K562 (cell line): ENCODE measurements at regions not wholly inside any gene's neighbourhood (a gene's known extent, or its start where the extent isn't known, plus 50 kb on each side); places are given as distances from the start of the nearest gene placed in this dataset.

ENCODE experiments used
- ATAC-seq: fragments of 200-7000 bp; cut with Tn5 transposase; 3 replicates; pipeline ENCODE4 v1.9.1; 2020; ENCODE audit warnings: moderate library complexity
- BruUV-seq: library from RNA; stranded (reverse); fragments of 400-500 nt; replicated peaks from 2 replicates; lab custom pipeline; 2021; lab: Mats Ljungman, UMichigan
- CTCF ChIA-PET: fragments of 300-600 bp; formaldehyde crosslinking; extraction: SDS; loops from one replicate; lab custom pipeline; 2021; ENCODE audit warnings: low intra/inter-chr PET ratio; lab: Yijun Ruan, JAX
- POLR2A ChIA-PET: fragments of 300-600, 350-650 bp; sonication (Branson Sonifier 250); formaldehyde crosslinking; extraction: SDS; loops from one replicate; lab custom pipeline; 2021; ENCODE audit warnings: antibody characterized with exemption, inconsistent platforms; lab: Yijun Ruan, JAX
- DNase-seq, 4 experiments: peaks; one replicate each; pipeline versions ENCODE4 v3.0.0 to v3.0.0-alpha.2; 2011 to 2018; ENCODE audit warnings: low spot score in 3 of 4, mixed read lengths in 3 of 4; ENCODE audit errors: extremely low read depth in 1 of 4
- FAIRE-seq: peaks from 2 replicates; lab custom pipeline; 2011; peaks lifted over from hg19 to GRCh38; lab: Jason Lieb, UNC
- H2AFZ ChIP-seq: 2 replicates; pipeline ENCODE4 v1.6.0; 2011; ENCODE audit warnings: low read depth, low read length, control low read depth, inconsistent platforms
- H3K27ac ChIP-seq: fragments of 200-600 bp; 3 replicates; pipeline ENCODE4 v1.8.0; 2011; ENCODE audit warnings: low read depth, mild to moderate bottlenecking, control low read depth, inconsistent platforms, low read length, moderate library complexity, mixed read lengths; ENCODE audit errors: extremely low read depth
- H3K27me3 ChIP-seq, 2 experiments: fragments of 300-600 bp in 1 of 2; 2 replicates in 1 of 2; 3 replicates in 1 of 2; pipeline versions ENCODE4 v1.6.0 to v1.8.0; 2011; ENCODE audit warnings: inconsistent platforms in 2 of 2, low read length in 2 of 2, mild to moderate bottlenecking in 1 of 2, mixed read lengths in 1 of 2, moderate library complexity in 1 of 2; ENCODE audit not compliant: control insufficient read depth in 2 of 2, insufficient read depth in 2 of 2
- H3K36me3 ChIP-seq: fragments of 300-600 bp; 3 replicates; pipeline ENCODE4 v1.8.0; 2011; ENCODE audit warnings: mild to moderate bottlenecking, low read length, inconsistent platforms; ENCODE audit not compliant: control insufficient read depth, insufficient read depth
- H3K4me1 ChIP-seq, 2 experiments: fragments of 200-600 bp in 1 of 2; replicated peaks in 1 of 2; 2 replicates in 1 of 2; 3 replicates in 1 of 2; pipeline versions ENCODE4 v1.5.1 to v1.8.0; 2011; ENCODE audit warnings: inconsistent platforms in 2 of 2, low read length in 2 of 2, mild to moderate bottlenecking in 1 of 2, mixed read lengths in 1 of 2, moderate library complexity in 1 of 2; ENCODE audit not compliant: control insufficient read depth in 2 of 2, insufficient read depth in 2 of 2
- H3K4me2 ChIP-seq: 2 replicates; pipeline ENCODE4 v1.6.1; 2011; ENCODE audit warnings: low read length, control low read depth, inconsistent platforms, mixed read lengths; ENCODE audit not compliant: insufficient read depth
- H3K4me3 ChIP-seq: fragments of 200-600 bp; sonication (generic), shearing (Covaris generic); 2 replicates; pipeline ENCODE4 v1.5.1; 2016; ENCODE audit warnings: control low read depth, inconsistent platforms
- H3K79me2 ChIP-seq: fragments of 200-600 bp; 3 replicates; pipeline ENCODE4 v1.8.0; 2011; ENCODE audit warnings: low read length, inconsistent platforms; ENCODE audit not compliant: control insufficient read depth, insufficient read depth
- H3K9ac ChIP-seq, 2 experiments: 2 replicates each; pipeline versions ENCODE4 v1.6.0 to v1.6.1; 2011; ENCODE audit warnings: low read depth in 2 of 2, low read length in 2 of 2, control low read depth in 1 of 2, inconsistent platforms in 1 of 2, mild to moderate bottlenecking in 1 of 2, mixed read lengths in 1 of 2; ENCODE audit not compliant: insufficient read depth in 1 of 2
- H3K9me1 ChIP-seq: one replicate; pipeline ENCODE4 v1.6.0; 2011; ENCODE audit warnings: inconsistent platforms, mild to moderate bottlenecking, low read length, moderate library complexity; ENCODE audit not compliant: control insufficient read depth, insufficient read depth
- H3K9me3 ChIP-seq: replicated peaks from 2 replicates; pipeline ENCODE4 v1.5.1; 2011; ENCODE audit warnings: low read depth, low read length, inconsistent platforms; ENCODE audit not compliant: control insufficient read depth, insufficient read depth
- H4K20me1 ChIP-seq: replicated peaks from 2 replicates; pipeline ENCODE4 v1.6.1; 2011; ENCODE audit warnings: low read length, inconsistent platforms, mixed read lengths; ENCODE audit not compliant: control insufficient read depth, insufficient read depth
- ARID2 ChIP-seq: fragments of 450-650 bp; IDR thresholded peaks from 2 replicates; pipeline ENCODE4 v1.6.1; 2017; ENCODE audit warnings: antibody characterized with exemption, mild to moderate bottlenecking
- ARID4B ChIP-seq: sonication (generic); formaldehyde crosslinking; IDR thresholded peaks from 2 replicates; pipeline ENCODE4 v1.8.0; 2022; ENCODE audit warnings: mild to moderate bottlenecking, missing genetic modification reagents
- ATF6 ChIP-seq: sonication (generic); formaldehyde crosslinking; IDR thresholded peaks from 2 replicates; pipeline ENCODE4 v1.4.0; 2020; ENCODE audit warnings: mild to moderate bottlenecking, missing genetic modification reagents
- CREB3L1 ChIP-seq: fragments of 450-650 bp; IDR thresholded peaks from 2 replicates; pipeline ENCODE4 v1.6.1; 2014; ENCODE audit warnings: low read depth, mild to moderate bottlenecking, moderate library complexity, borderline replicate concordance
- ESRRB ChIP-seq: fragments of 250-450 bp; sonication (Bioruptor Pico); IDR thresholded peaks from 2 replicates; pipeline ENCODE4 v1.5.0; 2020; ENCODE audit warnings: mild to moderate bottlenecking, moderate library complexity, borderline replicate concordance
- NFE2L1 ChIP-seq: fragments of 450-650 bp; IDR thresholded peaks from 2 replicates; pipeline ENCODE4 v1.6.1; 2016; ENCODE audit warnings: missing genetic modification characterization, low read depth, mild to moderate bottlenecking, missing compliant biosample characterization, moderate library complexity, borderline replicate concordance
- PCBP2 ChIP-seq: fragments of 200-400 bp; formaldehyde crosslinking; IDR thresholded peaks from 2 replicates; pipeline ENCODE4 v1.6.1; 2018; ENCODE audit warnings: low read length, low read depth, mild to moderate bottlenecking, moderate library complexity; ENCODE audit not compliant: poor library complexity, severe bottlenecking
- STAT5A ChIP-seq: IDR thresholded peaks from 2 replicates; pipeline ENCODE4 v1.6.1; 2012; ENCODE audit warnings: low read length, inconsistent platforms, borderline replicate concordance
- ZBTB34 ChIP-seq: fragments of 250-450 bp; sonication (Bioruptor Pico); IDR thresholded peaks from 2 replicates; pipeline ENCODE4 v1.8.0; 2021; ENCODE audit warnings: mild to moderate bottlenecking, moderate library complexity
- ZNF277 ChIP-seq: fragments of 250-450 bp; sonication (Bioruptor Pico); IDR thresholded peaks from 2 replicates; pipeline ENCODE4 v1.8.0; 2022; ENCODE audit warnings: inconsistent platforms, mild to moderate bottlenecking, moderate library complexity, borderline replicate concordance
- WGBS: fragments of 100-300 bp; shearing (Covaris generic); methylation state at CpG from one replicate; pipeline ENCODE4 v1.1.6; 2016; ENCODE audit warnings: low coverage, mixed read lengths; ENCODE audit not compliant: insufficient coverage; ENCODE audit errors: missing lambda C conversion rate; 5-methylcytosine and 5-hydroxymethylcytosine counted together
- in situ Hi-C: fragments of 300-500 bp; cut with MboI; formaldehyde crosslinking; loops from 4 replicates; pipeline ENCODE4 v1.15.0; 2018; ENCODE audit warnings: inconsistent platforms, mixed read lengths
- intact Hi-C: fragments of 100-400 bp; cut with micrococcal nuclease; formaldehyde crosslinking; loops from 2 replicates; pipeline ENCODE4 v1.14.2; 2022

GRCh38 chr12:73210548-73211204, 938.5 kb downstream of the TRHDE start:
- FAIRE-seq (no peak), DNase-seq (no peak), ATAC-seq (no peak)
- in situ Hi-C loops = no loop called here
- Histone ChIP-seq H3K27ac (no peak overlapping the region), H3K4me1 (no peaks in the 10 kb centered on the region), H3K9ac (no peak overlapping the region), H3K9me1 (no peaks in the 10 kb centered on the region), H3K27me3 (no peaks in the 10 kb centered on the region), H3K4me3 (no peak overlapping the region), H3K36me3 (no peaks in the 10 kb centered on the region), H3K79me2 (no peaks in the 10 kb centered on the region), H2AFZ (no peak overlapping the region), H4K20me1 (no peaks in the 10 kb centered on the region), H3K9me3 (no peaks in the 10 kb centered on the region), H3K4me2 (no peak overlapping the region)
- BruUV-seq = no TSS peak
- ChIA-PET CTCF (no interaction called here), POLR2A (no interaction called here)
- intact Hi-C loops = no loop called here
- WGBS = 2% methylated on average over 5 of the region's 5 CpGs
- no peak for TF ChIP-seq CREB3L1
- no peak for TF ChIP-seq ARID4B (CRISPR knock-in tag)
- no peak for TF ChIP-seq NFE2L1 (tag)
- TF ChIP-seq ESRRB (CRISPR knock-in tag) = no peak
- TF ChIP-seq ATF6 = no peak
- TF ChIP-seq ARID2 = no peak
- TF ChIP-seq STAT5A = no peak
- TF ChIP-seq ZBTB34 (CRISPR knock-in tag) = no peak
- TF ChIP-seq PCBP2 = no peak
- TF ChIP-seq ZNF277 (CRISPR knock-in tag) = no peak
